HepG2 (cell line): ENCODE measurements at regions not wholly inside any gene's neighbourhood (a gene's known extent, or its start where the extent isn't known, plus 50 kb on each side); places are given as distances from the start of the nearest gene placed in this dataset.

Source experiments
- ATAC-seq: fragments of 200-7000 bp; cut with Tn5 transposase; 3 replicates; pipeline ENCODE4 v1.9.1; 2020; ENCODE audit warnings: mild to moderate bottlenecking, moderate library complexity
- BruUV-seq: library from RNA; stranded (reverse); fragments of 400-500 nt; replicated peaks from 2 replicates; lab custom pipeline; 2021; lab: Mats Ljungman, UMichigan
- CTCF ChIA-PET: fragments of 300-600 bp; formaldehyde crosslinking; extraction: SDS; loops from one replicate; lab custom pipeline; 2021; ENCODE audit warnings: low total read pairs, inconsistent platforms, low intra/inter-chr PET ratio; lab: Yijun Ruan, JAX
- POLR2A ChIA-PET: fragments of 350-600 bp; sonication (Branson Sonifier 250); formaldehyde crosslinking; loops from one replicate; lab custom pipeline; 2020; ENCODE audit warnings: antibody characterized with exemption, inconsistent platforms; lab: Yijun Ruan, JAX
- DNase-seq: peaks from one replicate; pipeline ENCODE4 v3.0.0-alpha.2; 2015; ENCODE audit warnings: low spot score
- FAIRE-seq: peaks from 3 replicates; lab custom pipeline; 2011; peaks lifted over from hg19 to GRCh38; lab: Jason Lieb, UNC
- H2AFZ ChIP-seq: one replicate; pipeline ENCODE4 v1.6.1; 2011; ENCODE audit warnings: low read length, inconsistent platforms
- H3K27ac ChIP-seq: fragments of 300-600 bp; 3 replicates; pipeline ENCODE4 v1.8.0; 2011; ENCODE audit warnings: mixed run types, mild to moderate bottlenecking, mixed read lengths, low read length, inconsistent platforms; ENCODE audit not compliant: insufficient read depth; ENCODE audit errors: extremely low read length
- H3K27me3 ChIP-seq, 2 experiments: fragments of 200-600 bp in 1 of 2; 2 replicates in 1 of 2; 3 replicates in 1 of 2; pipeline versions ENCODE4 v1.6.0 to v1.8.0; 2011; ENCODE audit warnings: low read length in 2 of 2, mild to moderate bottlenecking in 2 of 2, moderate library complexity in 2 of 2, inconsistent platforms in 1 of 2; ENCODE audit not compliant: insufficient read depth in 2 of 2, control insufficient read depth in 1 of 2
- H3K36me3 ChIP-seq, 2 experiments: fragments of 200-600 bp in 1 of 2; replicated peaks in 1 of 2; 2 replicates in 1 of 2; 3 replicates in 1 of 2; pipeline versions ENCODE4 v1.5.1 to v1.8.0; 2011; ENCODE audit warnings: low read length in 2 of 2, inconsistent platforms in 1 of 2; ENCODE audit not compliant: insufficient read depth in 2 of 2, control insufficient read depth in 1 of 2
- H3K4me1 ChIP-seq: 2 replicates; pipeline ENCODE4 v1.5.1; 2012; ENCODE audit warnings: low read length, inconsistent platforms; ENCODE audit not compliant: insufficient read depth
- H3K4me2 ChIP-seq: 2 replicates; pipeline ENCODE4 v1.6.0; 2011; ENCODE audit warnings: low read depth, low read length, inconsistent platforms
- H3K4me3 ChIP-seq, 3 experiments: fragments of 200-600 bp in 1 of 3; sonication (generic), shearing (Covaris generic) in 1 of 3; replicated peaks in 1 of 3; 2 replicates each; pipeline ENCODE4 v1.5.1; 2011 to 2016; ENCODE audit warnings: low read length in 3 of 3, inconsistent platforms in 2 of 3, low read depth in 2 of 3, mild to moderate bottlenecking in 2 of 3, control low read depth in 1 of 3, mixed read lengths in 1 of 3; ENCODE audit not compliant: insufficient read depth in 1 of 3
- H3K79me2 ChIP-seq: one replicate; pipeline ENCODE4 v1.6.1; 2011; ENCODE audit warnings: low read length, inconsistent platforms; ENCODE audit not compliant: insufficient read depth
- H3K9ac ChIP-seq: 2 replicates; pipeline ENCODE4 v1.6.0; 2011; ENCODE audit warnings: mild to moderate bottlenecking, low read depth, low read length, inconsistent platforms; ENCODE audit not compliant: insufficient read depth
- H3K9me3 ChIP-seq: 2 replicates; pipeline ENCODE4 v1.5.1; 2012; ENCODE audit warnings: mild to moderate bottlenecking, low read length
- H4K20me1 ChIP-seq: 2 replicates; pipeline ENCODE4 v1.6.0; 2011; ENCODE audit warnings: inconsistent platforms, mild to moderate bottlenecking, low read length, moderate library complexity; ENCODE audit not compliant: insufficient read depth
- ETV6 ChIP-seq: sonication (generic); formaldehyde crosslinking; conservative IDR thresholded peaks from 2 replicates; pipeline ENCODE4 v1.4.0; 2020; ENCODE audit warnings: missing genetic modification reagents
- FOXO1 ChIP-seq: sonication (generic); formaldehyde crosslinking; IDR thresholded peaks from 2 replicates; pipeline ENCODE4 v1.4.0; 2020; ENCODE audit warnings: missing genetic modification reagents
- GTF2F1 ChIP-seq: fragments of 150-350 bp; IDR thresholded peaks from 2 replicates; pipeline ENCODE4 v1.6.1; 2014; ENCODE audit warnings: low read length
- RBFOX2 ChIP-seq: fragments of 200-400 bp; formaldehyde crosslinking; IDR thresholded peaks from 2 replicates; pipeline ENCODE4 v1.6.1; 2017; ENCODE audit warnings: low read depth, mild to moderate bottlenecking, low read length
- THYN1 ChIP-seq: sonication (generic); formaldehyde crosslinking; IDR thresholded peaks from 2 replicates; pipeline ENCODE4 v1.8.1; 2023; ENCODE audit warnings: low read depth, mild to moderate bottlenecking, moderate library complexity, missing genetic modification reagents, borderline replicate concordance
- ZFYVE20 ChIP-seq: sonication (generic); formaldehyde crosslinking; IDR thresholded peaks from 2 replicates; pipeline ENCODE4 v1.8.0; 2023; ENCODE audit warnings: low read depth, mild to moderate bottlenecking, moderate library complexity, missing genetic modification reagents, borderline replicate concordance
- ZNF274 ChIP-seq: sonication (generic); formaldehyde crosslinking; IDR thresholded peaks from 2 replicates; pipeline ENCODE4 v1.5.1; 2020; ENCODE audit warnings: mild to moderate bottlenecking, missing genetic modification reagents
- ZNF383 ChIP-seq: sonication (generic); formaldehyde crosslinking; IDR thresholded peaks from 2 replicates; pipeline ENCODE4 v1.4.0; 2020; ENCODE audit warnings: missing genetic modification reagents, mild to moderate bottlenecking, borderline replicate concordance
- ZNF713 ChIP-seq: sonication (generic); formaldehyde crosslinking; IDR thresholded peaks from 2 replicates; pipeline ENCODE4 v1.4.0; 2020; ENCODE audit warnings: mild to moderate bottlenecking, missing genetic modification reagents
- ZNF737 ChIP-seq: sonication (generic); formaldehyde crosslinking; IDR thresholded peaks from 2 replicates; pipeline ENCODE4 v1.5.0; 2020; ENCODE audit warnings: missing genetic modification reagents, mild to moderate bottlenecking, borderline replicate concordance
- WGBS: methylation state at CpG from one replicate; pipeline ENCODE4 v1.1.6; 2017; ENCODE audit warnings: low lambda C conversion rate; 5-methylcytosine and 5-hydroxymethylcytosine counted together
- in situ Hi-C: cut with HindIII; loops from 2 replicates; pipeline ENCODE4 v1.10.0; 2017; ENCODE audit warnings: low pct_unique_long_range_greater_than_20kb; ENCODE audit not compliant: extremely low pct_ligation_motif_present
- intact Hi-C: fragments of 100-400 bp; cut with micrococcal nuclease; formaldehyde crosslinking; loops from one replicate; pipeline ENCODE4 v1.10.0; 2022; ENCODE audit not compliant: unreplicated experiment
- TF ChIP-seq, protein P1 (sequence below): sonication (generic); formaldehyde crosslinking; IDR thresholded peaks from 2 replicates; pipeline ENCODE4 v1.9.0; 2021; ENCODE audit warnings: missing genetic modification reagents, borderline replicate concordance
- TF ChIP-seq, protein P2 (sequence below): sonication (generic); formaldehyde crosslinking; IDR thresholded peaks from 2 replicates; pipeline ENCODE4 v1.4.0; 2020; ENCODE audit warnings: low read depth, missing genetic modification reagents

DNA sequence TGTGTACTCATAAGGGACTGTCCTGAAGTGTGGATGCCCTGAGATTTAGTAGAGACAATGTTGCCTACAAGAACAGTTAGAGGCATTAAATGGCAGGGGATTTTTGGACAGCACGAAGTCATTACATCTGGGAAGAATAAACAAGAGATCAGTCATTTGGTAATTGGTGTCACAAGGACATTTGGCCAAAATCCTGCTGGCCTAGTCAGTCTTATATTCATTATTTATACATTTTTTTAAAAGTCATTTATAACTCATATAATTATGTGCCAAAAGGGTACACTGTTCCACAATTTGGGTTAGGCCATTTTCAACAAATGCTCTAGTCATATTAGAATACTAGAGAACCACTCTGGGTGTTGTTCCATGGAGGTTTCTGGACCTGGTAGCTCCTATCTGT is 104.7 kb downstream of the LRATD1 start:
- H3K36me3 ChIP-seq: no peaks in the 10 kb centered on the region
- in situ Hi-C loops: no loop called here
- POLR2A ChIA-PET: no interaction called here

DNA sequence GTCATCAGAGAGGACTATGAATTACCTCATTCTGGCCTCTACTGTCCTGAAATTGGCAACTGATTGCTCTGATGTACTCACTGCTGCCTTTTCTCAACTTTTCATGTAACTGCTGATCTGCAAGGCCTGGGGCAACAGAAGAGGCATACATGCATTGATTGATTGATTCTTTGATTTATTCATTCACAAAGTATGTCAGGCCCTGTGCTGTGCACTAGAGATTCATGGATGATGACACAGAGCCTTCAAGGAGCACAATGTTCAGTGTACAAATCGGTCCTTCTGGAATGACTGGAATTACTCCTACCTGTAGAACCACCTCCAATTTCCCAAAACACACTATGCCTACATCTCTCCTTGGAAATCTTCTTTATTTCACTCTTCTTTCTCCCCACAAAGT is 111.3 kb downstream of the LRATD1 start:
- intact Hi-C loops (no loop called here), in situ Hi-C loops (no loop called here)
- Histone ChIP-seq H3K27me3 (no peaks in the 10 kb centered on the region), H4K20me1 (no peaks in the 10 kb centered on the region), H3K27ac (no peak overlapping the region), H3K9ac (no peak overlapping the region), H3K36me3 (no peaks in the 10 kb centered on the region), H3K79me2 (no peaks in the 10 kb centered on the region), H2AFZ (no peak overlapping the region), H3K4me2 (no peak overlapping the region), H3K4me1 (no peaks in the 10 kb centered on the region), H3K4me3 (no peak overlapping the region), H3K9me3 (peaks cover 19% of the 10 kb centered on the region)
- FAIRE-seq (no peak), DNase-seq (no peak), ATAC-seq (no peak)
- ChIA-PET CTCF (no interaction called here), POLR2A (no interaction called here)
- BruUV-seq: no TSS peak
- 0% methylated on average over 1 of the region's 1 CpG for WGBS
- TF ChIP-seq ETV6 (CRISPR knock-in tag): no peak
- TF ChIP-seq, protein P1, sequence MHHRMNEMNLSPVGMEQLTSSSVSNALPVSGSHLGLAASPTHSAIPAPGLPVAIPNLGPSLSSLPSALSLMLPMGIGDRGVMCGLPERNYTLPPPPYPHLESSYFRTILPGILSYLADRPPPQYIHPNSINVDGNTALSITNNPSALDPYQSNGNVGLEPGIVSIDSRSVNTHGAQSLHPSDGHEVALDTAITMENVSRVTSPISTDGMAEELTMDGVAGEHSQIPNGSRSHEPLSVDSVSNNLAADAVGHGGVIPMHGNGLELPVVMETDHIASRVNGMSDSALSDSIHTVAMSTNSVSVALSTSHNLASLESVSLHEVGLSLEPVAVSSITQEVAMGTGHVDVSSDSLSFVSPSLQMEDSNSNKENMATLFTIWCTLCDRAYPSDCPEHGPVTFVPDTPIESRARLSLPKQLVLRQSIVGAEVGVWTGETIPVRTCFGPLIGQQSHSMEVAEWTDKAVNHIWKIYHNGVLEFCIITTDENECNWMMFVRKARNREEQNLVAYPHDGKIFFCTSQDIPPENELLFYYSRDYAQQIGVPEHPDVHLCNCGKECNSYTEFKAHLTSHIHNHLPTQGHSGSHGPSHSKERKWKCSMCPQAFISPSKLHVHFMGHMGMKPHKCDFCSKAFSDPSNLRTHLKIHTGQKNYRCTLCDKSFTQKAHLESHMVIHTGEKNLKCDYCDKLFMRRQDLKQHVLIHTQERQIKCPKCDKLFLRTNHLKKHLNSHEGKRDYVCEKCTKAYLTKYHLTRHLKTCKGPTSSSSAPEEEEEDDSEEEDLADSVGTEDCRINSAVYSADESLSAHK: no peak
- TF ChIP-seq FOXO1: no peak
- TF ChIP-seq RBFOX2: no peak
- no peak for TF ChIP-seq ZFYVE20
- TF ChIP-seq THYN1 (CRISPR knock-in tag): no peak
- no peak for TF ChIP-seq GTF2F1
- no peak for TF ChIP-seq ZNF713
- no peak for TF ChIP-seq ZNF383 (CRISPR knock-in tag)
- TF ChIP-seq ZNF737 (CRISPR knock-in tag): no peak

More for the DNA sequence above, 104.7 kb downstream of the LRATD1 start:
- no peak overlapping the region for H2AFZ ChIP-seq
- no peaks in the 10 kb centered on the region for H4K20me1 ChIP-seq
- FAIRE-seq: no peak
- CTCF ChIA-PET: no interaction called here
- no peaks in the 10 kb centered on the region for H3K27me3 ChIP-seq
- no peak for DNase-seq
- ATAC-seq: no peak
- no peak overlapping the region for H3K4me2 ChIP-seq
- BruUV-seq: no TSS peak
- WGBS: 0% methylated on average over 1 of the region's 1 CpG
- TF ChIP-seq ZNF274 (CRISPR knock-in tag): no peak
- TF ChIP-seq, protein P2, sequence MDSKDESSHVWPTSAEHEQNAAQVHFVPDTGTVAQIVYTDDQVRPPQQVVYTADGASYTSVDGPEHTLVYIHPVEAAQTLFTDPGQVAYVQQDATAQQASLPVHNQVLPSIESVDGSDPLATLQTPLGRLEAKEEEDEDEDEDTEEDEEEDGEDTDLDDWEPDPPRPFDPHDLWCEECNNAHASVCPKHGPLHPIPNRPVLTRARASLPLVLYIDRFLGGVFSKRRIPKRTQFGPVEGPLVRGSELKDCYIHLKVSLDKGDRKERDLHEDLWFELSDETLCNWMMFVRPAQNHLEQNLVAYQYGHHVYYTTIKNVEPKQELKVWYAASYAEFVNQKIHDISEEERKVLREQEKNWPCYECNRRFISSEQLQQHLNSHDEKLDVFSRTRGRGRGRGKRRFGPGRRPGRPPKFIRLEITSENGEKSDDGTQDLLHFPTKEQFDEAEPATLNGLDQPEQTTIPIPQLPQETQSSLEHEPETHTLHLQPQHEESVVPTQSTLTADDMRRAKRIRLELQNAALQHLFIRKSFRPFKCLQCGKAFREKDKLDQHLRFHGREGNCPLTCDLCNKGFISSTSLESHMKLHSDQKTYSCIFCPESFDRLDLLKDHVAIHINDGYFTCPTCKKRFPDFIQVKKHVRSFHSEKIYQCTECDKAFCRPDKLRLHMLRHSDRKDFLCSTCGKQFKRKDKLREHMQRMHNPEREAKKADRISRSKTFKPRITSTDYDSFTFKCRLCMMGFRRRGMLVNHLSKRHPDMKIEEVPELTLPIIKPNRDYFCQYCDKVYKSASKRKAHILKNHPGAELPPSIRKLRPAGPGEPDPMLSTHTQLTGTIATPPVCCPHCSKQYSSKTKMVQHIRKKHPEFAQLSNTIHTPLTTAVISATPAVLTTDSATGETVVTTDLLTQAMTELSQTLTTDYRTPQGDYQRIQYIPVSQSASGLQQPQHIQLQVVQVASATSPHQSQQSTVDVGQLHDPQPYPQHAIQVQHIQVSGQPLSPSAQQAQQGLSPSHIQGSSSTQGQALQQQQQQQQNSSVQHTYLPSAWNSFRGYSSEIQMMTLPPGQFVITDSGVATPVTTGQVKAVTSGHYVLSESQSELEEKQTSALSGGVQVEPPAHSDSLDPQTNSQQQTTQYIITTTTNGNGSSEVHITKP (CRISPR knock-in tag): no peak
- TF ChIP-seq, all 625 proteins: peak for 0
- no peak overlapping the region for H3K27ac ChIP-seq
- no peaks in the 10 kb centered on the region for H3K79me2 ChIP-seq
- no peak overlapping the region for H3K9ac ChIP-seq
- intact Hi-C loops: no loop called here
- peaks cover 16% of the 10 kb centered on the region; the same call in 1 of the 2 replicates for H3K9me3 ChIP-seq
- no peaks in the 10 kb centered on the region for H3K4me1 ChIP-seq
- H3K4me3 ChIP-seq: no peak overlapping the region
